GM12891 (cell line): ENCODE measurements at regions not wholly inside any gene's neighbourhood (a gene's known extent, or its start where the extent isn't known, plus 50 kb on each side); places are given as distances from the start of the nearest gene placed in this dataset.

Experiments used
- DNase-seq: peaks from one replicate; pipeline ENCODE4 v3.0.0; 2011; ENCODE audit warnings: low spot score; ENCODE audit not compliant: insufficient read length
- FAIRE-seq: peaks from 2 replicates; lab custom pipeline; 2011; peaks lifted over from hg19 to GRCh38; lab: Jason Lieb, UNC
- PAX5 ChIP-seq: IDR thresholded peaks from 2 replicates; pipeline ENCODE4 v1.6.1; 2011; ENCODE audit warnings: low read length, moderate library complexity, mild to moderate bottlenecking; ENCODE audit not compliant: insufficient read depth, severe bottlenecking
- POLR2A ChIP-seq: IDR thresholded peaks from 2 replicates; pipeline ENCODE4 v1.6.1; 2011; ENCODE audit warnings: low read depth, low read length, control low read depth
- POLR2AphosphoS5 ChIP-seq: IDR thresholded peaks from 2 replicates; pipeline ENCODE4 v1.6.1; 2011; ENCODE audit warnings: low read depth, low read length, control low read depth
- POU2F2 ChIP-seq: IDR thresholded peaks from 2 replicates; pipeline ENCODE4 v1.6.1; 2011; ENCODE audit warnings: low read depth, mild to moderate bottlenecking, control low read depth, low read length, moderate library complexity
- SPI1 ChIP-seq: IDR thresholded peaks from 2 replicates; pipeline ENCODE4 v1.6.1; 2011; ENCODE audit warnings: low read depth, low read length, control low read depth
- TAF1 ChIP-seq: IDR thresholded peaks from 2 replicates; pipeline ENCODE4 v1.6.1; 2011; ENCODE audit warnings: low read depth, low read length, control low read depth

DNA sequence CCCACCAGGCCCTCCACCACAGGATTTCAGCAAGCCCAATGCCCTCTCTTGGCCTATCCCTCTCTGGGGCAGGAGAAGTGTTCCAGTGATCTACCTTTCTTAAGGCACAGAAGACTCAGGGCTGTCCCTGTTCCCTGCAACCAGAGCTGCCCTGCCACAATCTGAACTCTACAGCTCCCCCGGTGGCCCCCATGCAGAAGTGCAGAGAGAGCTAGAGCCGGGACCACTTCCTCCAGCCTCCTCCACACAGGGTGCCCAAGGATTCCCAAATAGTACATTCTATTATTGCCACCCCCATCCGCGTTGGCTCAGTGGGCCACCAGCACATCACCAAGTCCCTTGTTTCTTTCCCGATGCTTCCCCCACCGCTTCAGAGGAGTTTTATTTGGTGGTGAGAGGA lies 114.8 kb upstream of the PTPRM start:
- no peak for FAIRE-seq
- TF ChIP-seq TAF1 (no peak), POLR2A (no peak), SPI1 (0 out of 2 replicates have a peak, but pooled peaks have one; percentile 8)
- peak; percentile 30 for DNase-seq

DNA sequence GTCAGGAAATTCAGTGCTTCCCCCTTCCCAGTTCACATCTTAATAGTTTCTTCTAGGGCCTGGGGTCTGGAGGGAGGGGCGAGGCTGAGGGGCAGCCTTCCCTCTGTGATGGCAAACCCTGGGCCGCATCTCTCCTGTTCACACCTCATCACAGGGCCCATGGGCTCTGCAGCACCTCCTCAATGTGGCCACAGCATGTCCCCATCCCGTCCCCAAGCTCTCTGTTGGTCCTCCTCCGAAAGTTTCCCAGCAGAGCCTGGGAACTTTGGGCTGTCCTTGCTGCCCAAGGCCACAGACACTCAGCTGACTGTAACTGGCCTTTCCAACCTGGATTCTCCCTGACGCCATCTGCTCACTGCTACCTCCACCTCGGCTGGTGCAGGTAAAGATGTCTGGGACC lies 112.7 kb upstream of the PTPRM start:
- TF ChIP-seq TAF1 = no peak
- no peak for TF ChIP-seq PAX5
- no peak for TF ChIP-seq SPI1
- TF ChIP-seq POU2F2 = no peak
- TF ChIP-seq POLR2AphosphoS5 = no peak
- TF ChIP-seq POLR2A = no peak
- FAIRE-seq (no peak), DNase-seq (no peak)

DNA sequence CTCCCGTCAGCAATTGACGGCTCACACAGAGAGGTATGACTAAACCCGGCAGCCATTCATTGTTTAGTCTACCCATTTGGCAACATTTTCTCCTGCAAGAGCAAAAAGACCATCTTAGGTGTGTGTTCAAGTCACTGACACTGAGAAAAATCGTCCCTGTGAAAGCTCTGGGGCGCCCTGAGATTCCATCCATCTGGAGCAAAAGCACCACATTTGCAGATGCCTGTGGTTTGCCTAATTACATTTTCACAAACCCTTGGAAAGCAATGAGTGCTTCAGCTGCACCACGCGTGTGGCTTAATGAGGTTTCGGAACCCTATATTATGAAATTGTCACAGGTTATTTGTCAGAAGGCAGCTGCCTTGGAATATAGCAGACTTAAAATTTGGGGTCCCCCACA lies 110.7 kb upstream of the PTPRM start:
- FAIRE-seq = no peak
- TF ChIP-seq POU2F2 (no peak), PAX5 (no peak), POLR2AphosphoS5 (no peak)
- no peak for DNase-seq

DNA sequence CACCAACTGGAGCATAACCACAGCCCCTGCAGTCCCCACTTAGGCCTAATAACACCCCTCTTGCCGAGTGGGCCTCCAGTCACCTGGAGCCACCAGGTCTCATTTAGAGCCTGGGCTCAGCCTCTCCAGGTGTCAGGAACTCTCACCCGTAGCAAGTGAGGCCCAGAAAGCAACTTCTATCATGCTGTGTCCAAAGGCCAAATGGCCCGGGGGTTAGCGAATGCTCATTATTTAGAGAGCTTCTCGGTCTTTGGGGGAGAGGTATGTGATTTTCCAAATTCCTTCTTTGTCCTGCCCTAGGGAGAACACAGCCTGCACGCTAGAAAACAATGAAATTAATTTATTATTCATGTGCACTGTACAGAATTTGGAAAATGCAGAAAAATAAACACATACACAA lies 109.9 kb upstream of the PTPRM start:
- no peak for FAIRE-seq
- no peak for DNase-seq
- no peak for TF ChIP-seq TAF1
- no peak for TF ChIP-seq PAX5
- TF ChIP-seq POLR2AphosphoS5 = no peak
- TF ChIP-seq POU2F2 = no peak
- TF ChIP-seq POLR2A = no peak
- TF ChIP-seq SPI1 = no peak

DNA sequence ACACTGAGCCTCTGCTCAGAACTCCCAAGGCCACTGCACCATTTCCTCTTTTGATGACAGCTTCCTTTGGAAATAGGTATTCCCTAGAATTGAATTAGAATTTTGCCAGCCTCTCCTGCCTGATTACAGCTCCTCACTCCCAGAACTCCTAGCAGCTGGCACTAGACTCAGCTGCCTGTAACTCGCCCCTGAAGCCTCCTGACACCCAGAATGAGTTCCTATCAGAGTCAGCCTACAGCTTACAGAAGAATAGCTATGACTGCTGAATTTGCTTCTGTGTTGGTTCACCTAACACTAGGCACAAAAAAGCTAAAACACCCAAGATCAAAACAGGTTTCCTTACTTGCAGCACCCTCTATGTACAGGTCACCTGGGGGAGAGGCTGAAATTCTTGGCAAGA lies 108.2 kb upstream of the PTPRM start:
- DNase-seq (no peak), FAIRE-seq (no peak)
- no peak for TF ChIP-seq POLR2A
- no peak for TF ChIP-seq TAF1
- no peak for TF ChIP-seq PAX5
- TF ChIP-seq POU2F2 = no peak
- no peak for TF ChIP-seq SPI1
- TF ChIP-seq POLR2AphosphoS5 = no peak

DNA sequence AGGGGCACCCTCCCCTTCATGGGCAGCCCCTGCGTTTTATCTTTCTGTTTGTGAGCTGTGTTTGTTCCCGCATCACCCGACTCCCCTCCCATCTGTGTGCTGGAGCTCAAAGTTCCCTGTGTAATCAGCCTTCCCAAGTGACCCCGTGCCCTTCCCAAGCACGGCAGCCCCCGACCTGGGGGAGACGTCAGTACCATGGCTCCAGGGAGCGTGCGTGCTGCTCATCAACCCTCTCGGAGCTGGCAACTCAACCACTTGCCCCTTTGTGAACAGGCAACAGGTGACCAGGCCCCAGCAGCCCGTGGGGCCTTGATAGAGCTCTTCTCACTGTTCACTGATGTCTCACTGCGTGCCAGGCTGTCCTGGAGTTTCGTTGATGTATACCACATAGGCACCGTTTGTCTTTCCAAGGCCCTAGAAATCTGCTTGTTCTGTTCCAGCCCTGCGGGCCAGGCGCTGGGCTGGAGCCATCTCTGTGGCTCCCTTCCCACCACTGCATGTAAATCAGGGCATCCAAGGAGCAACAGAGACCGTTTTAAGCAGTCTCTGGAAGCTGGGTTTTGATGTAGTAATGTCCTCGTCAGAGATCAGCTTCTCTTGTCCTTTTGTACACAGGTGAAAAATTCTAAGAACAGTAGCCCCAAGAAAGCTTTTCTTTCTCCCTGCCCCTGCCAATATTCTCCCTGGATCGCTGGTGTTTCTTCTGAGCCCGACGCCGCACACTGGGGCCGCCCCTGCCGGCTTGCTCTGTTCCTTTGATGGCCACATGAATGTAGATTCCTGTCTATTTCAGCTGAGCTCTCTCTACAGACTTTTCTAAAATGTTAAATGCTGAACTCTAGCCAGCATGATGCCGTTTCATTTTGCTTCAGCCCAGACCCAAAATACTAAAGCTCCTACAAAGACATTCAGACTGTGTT lies 107.0 kb upstream of the PTPRM start:
- TF ChIP-seq POU2F2 (no peak), POLR2A (no peak)
- DNase-seq (no peak), FAIRE-seq (no peak)

DNA sequence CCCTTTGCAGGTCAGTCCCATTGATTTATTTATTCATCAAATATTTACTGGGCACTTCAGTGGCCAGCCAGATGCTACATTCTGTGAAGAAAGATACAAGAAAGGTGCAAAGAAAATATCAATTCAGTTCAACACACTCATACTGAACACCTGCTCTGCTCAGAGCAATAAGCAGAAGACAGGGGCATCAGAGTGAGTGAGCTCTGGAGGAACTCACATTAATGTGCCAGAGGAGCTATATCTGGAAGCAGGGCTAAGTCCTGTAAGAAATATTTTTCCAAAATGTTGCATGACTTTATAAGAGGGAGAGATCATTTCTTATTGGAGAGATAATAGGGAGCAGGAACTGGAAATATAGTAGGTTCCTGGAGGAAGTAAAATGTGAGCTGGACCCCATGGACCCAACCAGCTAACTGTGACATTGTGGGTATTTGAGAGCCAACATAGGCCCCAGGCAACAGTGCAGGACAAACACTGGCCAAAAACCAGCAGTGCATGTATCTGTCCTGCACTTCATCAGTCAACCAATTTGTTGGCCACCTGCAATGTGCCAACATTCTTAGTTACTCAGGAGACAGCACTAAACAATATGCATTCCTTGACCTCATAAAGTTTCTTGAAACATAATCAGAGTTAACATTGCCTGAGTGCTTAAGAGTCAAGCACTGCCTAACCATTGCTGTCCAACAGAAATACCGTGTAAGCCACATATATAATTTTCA lies 102.7 kb upstream of the PTPRM start:
- no peak for FAIRE-seq
- DNase-seq = no peak
- TF ChIP-seq POU2F2 (no peak), PAX5 (no peak), SPI1 (no peak)

DNA sequence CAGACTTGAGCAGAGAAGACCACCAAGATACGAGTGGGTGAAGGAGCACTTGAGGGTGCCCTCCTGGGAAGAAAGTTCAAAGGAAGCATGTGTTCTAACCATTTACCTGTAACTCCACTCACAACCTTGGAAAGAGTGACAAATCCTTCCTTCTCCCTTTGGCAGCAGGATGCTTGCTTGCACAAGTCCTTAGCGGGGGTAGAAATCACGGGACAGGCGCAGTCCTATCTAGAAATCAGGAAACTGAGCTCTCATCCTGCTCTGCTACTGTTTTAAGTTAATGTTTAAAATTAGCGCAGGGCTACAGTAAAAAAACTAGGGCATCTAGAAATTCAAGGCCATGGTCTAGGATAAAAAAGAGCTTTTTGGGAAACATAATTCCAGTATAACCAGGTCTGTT lies 100.9 kb upstream of the PTPRM start:
- TF ChIP-seq POLR2AphosphoS5 = no peak
- no peak for TF ChIP-seq POU2F2
- no peak for TF ChIP-seq PAX5
- no peak for TF ChIP-seq POLR2A
- TF ChIP-seq TAF1 = no peak
- no peak for TF ChIP-seq SPI1
- no peak for FAIRE-seq
- no peak for DNase-seq

DNA sequence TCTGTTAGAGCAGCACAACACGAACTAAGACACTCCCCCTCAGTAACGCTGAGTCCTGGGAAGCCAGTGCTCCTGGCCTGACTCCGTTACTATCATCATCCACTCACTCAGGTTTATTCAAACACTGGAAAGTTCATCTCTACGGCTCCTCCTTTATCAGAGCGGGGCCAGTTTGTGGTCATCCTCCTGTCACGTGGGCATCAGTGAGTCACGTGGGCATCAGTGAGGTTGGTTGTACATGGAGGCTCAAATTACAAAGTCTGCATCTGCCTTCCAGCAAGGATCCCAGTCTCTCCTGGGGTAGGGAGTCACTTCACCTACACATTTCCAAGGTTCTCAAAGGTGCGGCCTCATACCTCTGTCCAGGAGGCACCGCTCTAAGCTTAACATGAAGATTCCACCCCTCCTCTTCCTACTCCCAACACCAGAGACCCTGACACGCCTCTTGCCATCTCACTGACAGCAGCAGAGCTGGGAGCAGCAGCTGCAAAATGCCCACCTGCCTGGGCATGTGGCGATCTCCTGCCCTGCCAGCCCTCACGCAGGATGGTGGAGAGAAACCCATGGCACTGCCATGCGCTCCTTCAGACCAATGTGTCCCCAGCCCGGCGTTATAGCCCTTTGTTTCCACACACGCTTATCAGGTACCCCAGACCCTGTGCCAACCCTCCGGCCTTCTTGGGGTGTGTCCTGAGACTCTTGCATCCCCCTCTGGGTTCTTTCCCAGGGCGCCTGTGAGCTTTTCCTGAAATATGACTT lies 99.2 kb upstream of the PTPRM start:
- no peak for FAIRE-seq
- no peak for DNase-seq
- TF ChIP-seq POLR2A = no peak

DNA sequence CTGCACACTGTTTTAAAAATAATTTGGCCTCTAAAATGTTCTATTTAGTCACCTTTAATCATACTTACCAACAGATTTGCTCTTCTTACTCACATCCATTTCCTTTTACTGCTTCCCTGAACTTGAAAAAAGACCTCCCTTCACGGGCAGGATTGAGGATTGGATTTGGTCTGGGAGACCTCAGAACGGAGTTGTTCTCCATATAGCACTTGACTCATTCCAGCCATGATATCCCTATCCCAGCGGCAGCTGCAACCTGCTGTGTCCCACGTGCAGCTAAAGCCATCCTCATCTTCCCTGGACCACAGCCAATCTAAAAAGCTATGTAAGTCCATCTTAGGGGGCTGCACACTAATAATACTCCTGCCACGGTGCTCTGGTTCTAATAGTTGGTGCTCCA lies 97.0 kb upstream of the PTPRM start:
- no peak for DNase-seq
- no peak for FAIRE-seq
- TF ChIP-seq SPI1 (no peak), POU2F2 (no peak), POLR2A (no peak), TAF1 (no peak), PAX5 (no peak), POLR2AphosphoS5 (no peak)
